GM18519 (cell line): ENCODE measurements at regions not wholly inside any gene's neighbourhood (a gene's known extent, or its start where the extent isn't known, plus 50 kb on each side); places are given as distances from the start of the nearest gene placed in this dataset.
"Not testable (repeated sequence)": the region's sequence is repeated elsewhere in the genome, so short reads cannot be mapped to it uniquely, and the experiment has no call there.

Experiments
- ATAC-seq: cut with Tn5 transposase; IDR thresholded peaks from one replicate; pipeline ENCODE4 v1.9.1; 2021; ENCODE audit warnings: mild to moderate bottlenecking, moderate library complexity; ENCODE audit not compliant: unreplicated experiment, low FRiP score

DNA sequence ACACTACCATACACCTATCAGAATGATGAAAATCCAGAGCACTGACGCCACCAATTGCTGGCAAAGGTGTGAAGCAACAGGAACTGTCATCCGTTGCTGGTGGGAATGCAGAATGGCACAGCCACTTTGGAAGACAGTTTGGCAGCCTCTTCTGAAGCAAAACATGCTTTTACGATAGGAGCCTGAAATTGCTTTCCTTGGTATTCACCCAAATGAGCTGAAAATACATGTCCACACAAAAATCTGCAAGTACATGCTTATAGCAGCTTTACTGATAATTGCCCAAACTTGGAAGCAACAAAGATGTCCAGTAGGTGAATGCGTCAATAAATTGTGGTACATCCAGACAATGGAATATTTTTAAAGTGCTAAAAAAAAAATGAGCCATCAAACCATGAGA lies 322.8 kb upstream of the FAT1 start:
- ATAC-seq: no peak

DNA sequence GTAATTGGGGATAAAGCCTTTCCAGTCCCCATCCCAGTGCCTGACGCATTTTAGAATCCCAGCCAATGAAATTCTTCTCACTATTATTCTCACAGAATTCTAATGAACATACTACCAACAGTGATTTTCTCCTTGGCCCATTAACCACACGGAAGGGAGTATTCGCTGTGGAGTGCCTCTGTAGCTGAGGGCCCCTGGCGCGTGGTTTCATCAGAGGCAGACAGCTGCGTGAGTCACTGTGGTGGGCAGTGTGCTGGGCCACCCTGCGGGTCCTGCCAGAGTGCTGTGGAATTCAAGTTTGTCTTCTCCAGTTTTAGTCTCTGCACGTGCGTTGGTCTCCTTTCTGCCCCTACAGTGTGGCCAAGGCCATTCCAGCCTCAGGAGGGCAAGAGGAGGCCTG lies 335.4 kb upstream of the FAT1 start:
- ATAC-seq: no peak

DNA sequence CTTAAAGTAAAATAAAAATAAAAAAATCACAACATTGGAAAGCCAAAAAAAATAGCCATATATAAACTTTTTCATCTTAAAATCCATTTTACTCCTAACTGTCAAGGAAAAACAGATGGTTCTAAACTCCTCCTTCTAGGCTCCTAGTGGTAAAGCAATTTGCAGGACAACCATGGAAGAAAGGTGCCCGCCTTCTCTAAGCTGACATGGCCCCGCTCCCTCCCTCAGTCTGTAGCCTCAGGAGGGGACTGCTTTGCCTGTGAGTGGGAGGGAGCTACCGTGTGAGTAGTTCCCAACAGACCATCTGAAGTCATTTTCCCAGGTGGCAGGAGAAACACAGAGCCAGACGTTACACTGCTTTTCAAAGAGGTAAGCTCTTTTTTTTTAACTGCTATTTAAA lies 336.2 kb upstream of the FAT1 start:
- ATAC-seq: no peak

DNA sequence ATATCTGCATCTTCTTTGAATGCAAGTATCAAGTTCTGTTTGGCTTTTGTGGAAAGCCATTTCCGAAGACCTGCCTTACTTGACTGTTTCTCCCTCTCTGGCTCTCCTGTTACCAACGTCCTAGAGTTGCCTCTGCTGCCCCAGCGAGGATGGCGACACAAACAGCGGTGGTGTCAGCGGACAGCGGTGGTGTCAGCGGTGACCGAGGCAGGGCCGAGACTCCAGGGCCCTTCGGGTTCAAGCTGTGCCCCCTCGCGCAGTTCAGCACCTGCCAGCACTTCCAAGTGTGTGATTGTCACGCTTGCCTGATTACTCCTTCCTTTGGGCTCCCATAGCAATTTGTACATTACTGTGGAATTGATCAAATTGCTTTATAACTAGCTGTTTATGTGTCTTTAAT lies 336.9 kb upstream of the FAT1 start:
- ATAC-seq: no peak

DNA sequence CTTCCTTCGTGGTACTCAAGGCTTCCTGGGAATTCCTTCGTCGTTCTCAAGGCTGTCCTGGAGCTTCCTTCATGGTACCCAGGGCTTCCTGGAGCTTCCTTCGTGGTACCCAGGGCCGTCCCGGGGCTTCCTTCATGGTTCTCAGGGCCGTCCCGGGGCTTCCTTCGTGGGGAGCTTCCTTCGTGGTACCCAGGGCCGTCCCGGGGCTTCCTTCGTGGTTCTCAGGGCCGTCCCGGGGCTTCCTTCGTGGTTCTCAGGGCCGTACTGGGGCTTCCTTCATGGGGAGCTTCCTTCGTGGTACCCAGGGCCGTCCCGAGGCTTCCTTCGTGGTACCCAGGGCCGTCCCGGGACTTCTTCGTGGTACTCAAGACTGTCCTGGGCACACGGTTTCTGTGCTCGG lies 339.6 kb upstream of the FAT1 start:
- no peak for ATAC-seq

DNA sequence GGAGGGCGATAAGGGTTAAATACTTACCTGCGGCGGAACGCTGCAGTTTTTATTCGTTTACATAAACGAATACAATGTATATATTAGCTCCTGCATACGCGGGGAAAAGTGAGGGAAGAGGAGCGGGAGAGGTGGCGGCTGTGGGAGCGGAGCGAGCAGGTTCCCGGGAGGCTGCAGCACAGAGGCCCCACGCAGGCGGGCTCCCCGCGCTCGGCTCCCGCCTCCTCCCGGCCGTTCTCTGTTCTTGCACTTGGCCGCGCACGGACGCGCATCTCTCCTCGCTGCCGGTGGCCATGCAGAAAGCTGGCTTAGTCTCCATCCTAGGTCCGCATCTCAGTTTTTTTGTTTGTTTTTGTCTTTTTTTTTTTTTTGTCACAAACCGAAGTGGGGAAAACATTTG lies 340.4 kb upstream of the FAT1 start:
- no peak for ATAC-seq

DNA sequence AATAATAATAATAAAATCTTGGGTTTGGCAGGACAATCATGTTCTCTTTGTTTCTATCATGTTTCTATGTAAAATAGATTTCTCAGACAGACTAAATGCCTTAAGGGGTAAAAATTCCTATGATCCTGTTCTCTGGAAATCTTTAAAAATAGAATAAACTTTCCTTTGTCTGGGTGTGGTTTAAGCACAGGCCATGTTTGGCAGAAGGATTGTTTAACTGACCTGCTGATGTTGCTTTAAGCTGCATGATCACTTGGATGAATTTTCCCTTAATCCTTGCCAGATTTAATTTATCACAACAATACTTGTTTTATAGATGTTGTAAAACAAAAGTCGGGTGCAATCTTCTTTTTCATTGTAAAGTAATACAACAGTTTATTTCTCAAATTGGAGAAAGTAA lies 341.7 kb upstream of the FAT1 start:
- no peak for ATAC-seq

DNA sequence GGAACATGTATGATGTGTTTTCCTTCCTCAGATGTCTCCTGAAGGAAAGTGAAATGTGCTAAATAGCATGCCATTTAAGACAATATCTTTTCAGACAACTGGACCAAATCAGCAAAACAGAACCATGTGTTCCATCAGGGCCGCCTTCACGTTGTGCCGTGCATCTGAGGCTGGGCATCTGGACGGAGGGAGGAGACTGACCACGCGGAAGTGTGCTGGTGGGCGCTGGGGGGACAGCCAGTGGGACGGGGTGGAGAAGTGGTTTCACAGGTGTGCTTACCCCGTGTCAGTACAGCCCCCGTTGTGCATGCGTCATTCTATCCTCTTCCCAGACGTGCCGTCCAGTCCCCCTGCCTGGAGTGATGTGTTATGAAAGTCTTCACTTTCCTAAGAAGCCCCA lies 342.1 kb upstream of the FAT1 start:
- no peak for ATAC-seq

DNA sequence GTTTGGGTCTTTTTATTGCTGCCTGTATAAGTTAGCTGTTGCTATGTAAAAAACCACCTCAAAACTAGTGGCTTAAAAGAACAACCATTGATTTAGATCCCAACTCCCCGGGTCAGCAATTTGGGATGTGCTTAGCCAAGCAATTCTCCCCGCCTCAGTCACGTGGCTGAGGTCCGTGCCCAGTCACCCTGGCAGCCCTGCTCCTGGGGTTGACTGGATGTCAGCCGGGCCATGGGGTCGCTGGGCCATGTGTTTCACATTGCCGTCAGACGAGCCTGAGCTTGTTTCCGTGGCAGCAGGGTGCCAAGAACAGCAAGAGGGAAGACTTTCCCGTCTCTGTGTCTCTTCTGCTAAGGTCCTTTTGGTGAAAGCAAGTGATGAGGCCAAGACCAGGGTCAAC lies 345.7 kb upstream of the FAT1 start:
- ATAC-seq: no peak

DNA sequence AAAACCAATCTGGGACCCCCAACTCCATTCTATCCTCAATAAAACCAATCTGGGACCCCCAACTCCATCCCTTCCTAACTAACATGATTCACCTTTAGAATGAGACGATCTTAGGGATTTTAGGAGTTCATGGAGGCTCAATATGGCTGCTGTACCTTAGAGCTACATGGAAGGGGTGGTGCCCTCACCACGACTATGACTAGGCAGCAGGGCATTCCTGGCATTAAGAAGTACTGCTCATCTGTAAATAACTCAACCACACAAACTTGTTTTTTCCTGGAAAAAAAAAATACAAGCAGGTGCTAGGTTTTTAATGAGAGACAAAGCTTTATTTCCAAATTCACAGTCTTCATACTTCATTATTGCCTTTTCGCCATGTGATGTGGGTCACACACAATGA lies 346.5 kb upstream of the FAT1 start:
- no peak for ATAC-seq

DNA sequence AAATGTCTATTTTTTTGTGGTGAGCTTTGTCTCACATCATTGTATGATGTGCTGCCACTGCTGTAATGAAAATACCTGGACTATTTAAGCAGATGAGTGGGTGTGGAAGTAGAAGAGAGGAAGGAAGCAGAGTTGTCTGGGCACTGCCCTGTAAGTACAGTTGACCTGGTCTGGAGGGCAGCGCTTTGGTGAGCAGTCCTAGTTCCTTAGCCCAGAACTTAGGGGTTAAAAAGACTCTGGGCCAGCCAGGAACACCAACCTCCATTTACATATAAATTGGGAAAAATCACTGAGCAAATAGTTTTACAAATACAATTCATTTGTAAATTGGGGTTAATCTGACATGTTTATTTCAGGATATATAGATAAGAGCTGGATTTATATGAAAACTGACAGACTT lies 347.1 kb upstream of the FAT1 start:
- no peak for ATAC-seq

DNA sequence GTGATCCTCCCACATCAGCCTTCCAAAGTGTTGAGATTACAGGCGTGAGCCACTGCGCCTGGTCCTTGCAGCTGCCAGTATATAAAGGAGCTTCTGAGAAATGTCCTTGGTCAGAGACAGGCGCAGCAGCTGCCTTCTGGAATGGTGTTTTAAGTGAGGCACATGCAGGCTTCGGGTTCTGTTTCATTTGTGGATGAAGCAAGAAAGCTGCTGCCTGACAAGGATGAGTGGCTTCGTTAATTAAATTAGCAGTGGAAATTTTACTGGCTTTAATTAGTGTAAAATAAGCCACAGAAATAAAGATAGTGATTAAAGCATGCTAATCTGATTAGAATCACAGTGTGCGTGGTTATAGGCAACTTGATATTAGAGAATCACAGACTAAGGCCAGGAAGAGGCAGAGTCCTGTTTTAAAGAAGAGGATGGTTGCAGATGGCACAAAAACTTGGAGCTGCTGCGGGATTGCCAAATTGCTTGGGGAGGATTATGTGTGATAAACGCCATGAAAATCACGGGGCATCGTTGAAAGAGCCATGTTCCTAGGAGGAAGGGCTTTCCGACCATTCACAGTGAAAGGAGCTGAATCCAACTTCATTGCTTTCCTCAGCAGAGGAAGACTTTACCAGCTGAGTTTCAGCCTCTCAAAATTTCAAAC lies 348.4 kb upstream of the FAT1 start:
- ATAC-seq: no peak

DNA sequence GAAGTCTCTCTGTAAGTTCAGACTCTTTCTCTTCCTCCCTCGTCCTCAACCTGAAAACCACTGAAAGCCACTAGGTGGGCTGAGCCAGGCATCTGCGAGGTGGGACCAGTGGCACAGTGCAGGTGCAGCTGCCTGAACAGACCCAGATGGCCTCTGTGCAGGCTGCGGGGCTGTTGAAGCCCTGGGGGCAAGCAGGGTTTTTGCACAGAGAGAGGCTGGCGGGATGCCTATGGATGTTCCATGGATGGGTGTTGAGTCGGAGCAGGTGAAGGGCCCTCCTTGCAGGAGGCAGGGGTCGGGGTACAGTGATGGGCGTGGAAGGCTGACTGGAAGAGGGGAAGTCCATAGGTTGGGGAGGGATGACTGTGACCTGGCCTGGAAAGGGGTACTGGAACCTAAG lies 350.2 kb upstream of the FAT1 start:
- no peak for ATAC-seq

DNA sequence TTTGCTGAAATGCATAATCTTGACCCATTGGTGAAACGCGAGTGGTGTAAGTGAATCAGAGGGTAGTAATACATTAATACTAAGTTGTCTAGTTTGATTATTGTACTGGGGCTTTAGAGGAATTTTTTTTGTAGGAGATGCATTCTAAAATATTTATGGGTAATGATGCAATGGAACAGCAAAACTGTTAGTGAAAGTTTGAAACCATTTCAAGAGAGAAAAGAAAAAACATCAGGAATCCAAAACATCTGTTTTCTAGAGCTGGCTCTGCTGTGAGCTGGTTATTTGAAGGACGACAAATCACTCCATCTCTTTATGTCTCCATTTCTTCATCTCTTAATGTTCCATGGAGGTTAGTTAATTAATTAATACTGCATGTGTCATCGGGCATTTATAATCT lies 351.9 kb upstream of the FAT1 start:
- no peak for ATAC-seq

DNA sequence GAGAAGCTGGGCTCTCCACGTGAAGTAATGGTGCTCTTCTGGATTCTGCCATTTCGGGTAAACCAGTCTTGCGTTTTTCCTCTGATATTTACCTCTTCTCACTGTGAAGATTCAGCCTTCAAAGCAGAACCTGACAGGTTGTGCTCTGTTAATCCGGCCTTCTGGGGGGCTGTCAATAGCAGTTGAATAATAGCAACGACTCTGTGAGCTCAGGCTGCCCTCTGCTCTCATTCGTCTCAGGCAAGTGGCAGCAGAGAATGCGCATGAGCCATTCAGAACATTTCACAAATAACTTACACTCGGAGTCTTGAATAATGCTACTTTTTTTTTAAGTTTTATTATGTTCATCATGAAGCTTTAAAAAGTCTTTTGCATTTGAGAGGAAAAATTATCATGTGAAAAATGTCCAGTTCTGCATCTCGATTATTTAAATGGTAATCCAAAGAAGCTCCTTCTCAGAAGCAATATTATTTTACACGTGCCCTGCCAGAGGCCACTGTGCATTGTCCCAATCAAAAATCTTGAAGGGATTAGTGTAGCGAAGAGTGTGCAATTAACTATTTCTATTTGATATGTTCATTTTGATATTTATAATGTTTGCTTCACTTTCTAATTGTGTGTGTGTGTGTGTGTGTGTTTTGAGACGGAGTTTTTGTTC lies 354.2 kb upstream of the FAT1 start:
- no peak for ATAC-seq

DNA sequence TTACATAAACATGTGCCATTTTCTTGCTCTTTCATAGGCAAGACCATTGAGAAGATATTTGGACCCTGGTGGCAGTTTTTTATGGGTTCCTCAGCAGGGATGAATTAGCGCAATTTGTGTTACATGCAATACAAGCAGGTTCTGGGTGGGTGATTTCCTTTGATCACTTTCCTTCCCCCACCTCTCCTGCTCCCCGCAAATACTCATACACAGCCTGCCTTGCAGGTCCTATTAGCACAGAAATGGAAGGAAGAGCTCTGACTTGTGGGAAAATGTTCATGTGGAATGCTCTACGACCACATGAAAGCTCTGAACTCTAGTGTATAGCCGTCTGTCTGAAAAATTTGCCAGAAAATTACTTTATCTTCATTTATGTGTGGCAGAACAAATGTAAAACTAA lies 361.0 kb upstream of the FAT1 start:
- no peak for ATAC-seq

DNA sequence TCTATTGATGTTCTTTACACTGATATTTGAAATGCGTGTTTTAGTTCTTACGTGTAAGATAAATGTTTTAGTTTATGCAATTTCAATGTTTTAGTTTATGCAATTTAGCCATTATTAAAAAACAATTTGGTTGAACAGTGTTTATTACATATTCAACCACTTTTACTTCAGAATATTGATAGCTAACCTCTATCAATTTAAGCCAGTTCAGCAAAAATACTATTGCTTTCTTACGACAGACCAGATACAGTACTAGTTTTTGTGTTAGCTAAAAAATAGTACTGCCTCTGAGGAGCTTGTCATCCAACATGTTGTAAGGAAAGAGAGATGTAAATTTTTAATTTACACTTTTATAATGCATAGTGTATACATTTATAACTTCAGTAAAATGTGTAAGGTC lies 361.7 kb upstream of the FAT1 start:
- ATAC-seq: no peak

DNA sequence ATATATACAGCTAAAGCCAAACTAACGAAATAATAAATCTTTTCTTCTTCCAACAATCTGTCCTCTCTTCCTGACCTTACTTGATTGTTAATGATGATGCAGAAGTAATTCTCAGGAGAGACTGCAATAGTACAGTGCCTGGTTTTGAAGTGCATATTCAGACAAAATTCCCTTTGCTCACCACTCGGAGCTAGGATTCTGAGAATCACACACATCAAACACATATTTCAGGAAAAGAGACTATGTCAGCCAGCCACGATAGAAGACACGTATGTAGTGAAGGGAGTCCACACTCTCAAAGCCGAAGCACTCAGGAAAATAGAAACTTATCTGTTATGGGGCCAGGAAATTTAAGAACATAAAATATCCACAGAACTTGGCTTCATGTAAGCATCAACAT lies 362.5 kb upstream of the FAT1 start:
- no peak for ATAC-seq

DNA sequence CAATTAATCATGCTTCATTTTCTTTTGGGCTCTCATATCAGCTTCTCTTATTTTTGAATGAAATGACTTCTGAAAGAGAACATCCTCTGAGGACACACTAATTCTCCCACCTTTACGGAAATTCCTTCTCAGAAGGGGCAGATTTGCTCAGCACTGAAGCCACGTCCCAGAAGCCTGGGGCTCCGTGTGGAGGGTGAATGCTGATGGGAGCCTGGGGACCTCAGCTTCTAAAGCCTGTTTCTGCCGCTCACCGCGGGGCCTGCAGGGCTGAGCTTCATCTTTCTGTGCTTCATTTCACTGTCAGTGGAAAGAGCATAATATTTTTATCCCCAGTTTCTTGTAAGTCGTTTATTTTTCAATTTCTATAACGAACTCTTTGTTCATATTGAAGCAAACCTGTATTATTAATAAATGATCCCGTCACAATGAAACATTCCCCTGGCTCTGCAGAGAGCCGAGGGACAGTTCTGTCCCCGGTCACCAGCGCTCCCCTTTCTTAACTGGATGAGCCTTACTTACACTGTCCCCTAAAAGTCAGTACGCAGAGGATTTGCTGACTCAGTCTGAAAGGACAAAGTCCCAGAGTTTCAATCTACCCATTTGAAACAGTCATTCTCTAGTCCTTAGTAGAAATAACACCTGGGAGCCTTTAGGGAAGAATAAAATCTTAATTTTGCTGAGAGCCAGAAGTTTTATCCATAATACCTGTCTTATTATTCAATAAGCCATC lies 364.6 kb upstream of the FAT1 start:
- ATAC-seq: no peak

DNA sequence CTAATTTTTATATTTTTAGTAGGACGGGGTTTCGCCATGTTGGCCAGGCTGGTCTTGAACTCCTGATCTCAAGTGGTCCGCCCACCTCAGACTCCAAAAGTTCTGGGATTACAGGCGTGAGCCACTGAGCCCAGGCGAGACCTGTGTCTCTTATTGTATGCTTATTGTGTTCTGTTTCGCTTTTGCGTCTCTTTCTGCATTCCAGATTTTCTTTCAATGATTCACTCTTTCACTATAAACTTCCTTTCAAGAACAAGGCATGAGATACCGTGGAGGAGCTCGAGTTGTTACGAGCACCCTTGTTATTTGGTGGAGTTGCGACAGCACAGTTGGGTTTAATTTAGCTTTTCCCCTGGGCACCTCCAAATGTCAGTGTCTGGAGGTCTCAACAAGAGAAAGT lies 366.7 kb upstream of the FAT1 start:
- ATAC-seq: no peak

DNA sequence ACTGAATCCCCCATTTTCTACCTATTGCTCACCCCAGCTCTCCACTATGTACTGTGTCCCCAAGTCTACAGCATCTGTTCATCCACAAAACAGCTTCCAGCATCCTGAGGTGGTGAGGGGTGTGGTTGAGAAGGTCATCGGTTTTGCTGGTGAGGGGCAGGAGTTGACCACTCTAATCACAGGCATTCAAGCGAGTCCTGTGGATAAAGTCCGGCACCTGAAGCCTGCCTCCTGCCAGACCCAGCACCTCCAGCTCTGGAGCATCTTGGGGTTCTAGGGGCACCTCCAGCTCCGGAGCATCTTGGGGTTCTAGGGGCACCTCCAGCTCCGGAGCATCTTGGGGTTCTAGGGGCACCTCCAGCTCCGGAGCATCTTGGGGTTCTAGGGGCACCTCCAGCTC lies 367.2 kb upstream of the FAT1 start:
- not testable (repeated sequence) for ATAC-seq

DNA sequence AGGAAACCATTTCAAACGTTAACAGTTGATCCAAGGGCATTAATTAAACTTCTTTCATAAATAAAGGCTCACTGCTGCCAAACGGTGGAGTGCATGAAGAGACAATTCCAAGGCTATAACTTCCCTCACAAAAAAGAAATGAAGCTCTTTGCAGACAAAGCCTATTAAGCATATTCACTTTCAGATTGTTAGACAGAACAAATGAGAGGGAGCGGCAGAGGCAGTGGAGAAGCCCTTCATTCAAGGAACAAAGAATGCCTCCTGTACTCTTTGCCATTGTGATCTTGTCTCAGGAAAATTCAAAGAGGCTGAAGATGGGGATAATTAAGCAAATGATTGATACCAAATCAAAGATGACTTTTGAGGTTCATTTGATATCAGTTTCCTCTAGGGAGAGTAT lies 370.5 kb upstream of the FAT1 start:
- no peak for ATAC-seq
